Endothelial cell of umbilical vein (primary cell): ENCODE measurements at regions not wholly inside any gene's neighbourhood (a gene's known extent, or its start where the extent isn't known, plus 50 kb on each side); places are given as distances from the start of the nearest gene placed in this dataset.

ENCODE experiments used
- BruUV-seq: library from RNA; stranded (reverse); fragments of 400-500 nt; replicated peaks from 2 replicates; lab custom pipeline; 2021; lab: Mats Ljungman, UMichigan
- CTCF ChIA-PET: fragments of 300-600, 350-600 bp; sonication (Branson Sonifier 250); formaldehyde crosslinking; loops from one replicate; lab custom pipeline; 2021; ENCODE audit warnings: antibody characterized with exemption, inconsistent platforms; lab: Charles Lee
- POLR2A ChIA-PET: fragments of 300-600, 350-600 bp; sonication (Branson Sonifier 250); formaldehyde crosslinking; loops from one replicate; lab custom pipeline; 2021; ENCODE audit warnings: antibody characterized with exemption, inconsistent platforms; lab: Charles Lee
- DNase-seq: peaks from one replicate; pipeline ENCODE4 v3.0.0-alpha.2; 2011; ENCODE audit warnings: low read depth, low spot score
- FAIRE-seq: peaks from 2 replicates; lab custom pipeline; 2011; peaks lifted over from hg19 to GRCh38; lab: Jason Lieb, UNC
- H2AFZ ChIP-seq: 2 replicates; pipeline ENCODE4 v1.6.0; 2012; ENCODE audit warnings: low read depth, low read length, control low read depth, inconsistent platforms
- H3K27ac ChIP-seq: 2 replicates; pipeline ENCODE4 v1.5.1; 2011; ENCODE audit warnings: low read depth, mild to moderate bottlenecking, control low read depth, low read length, moderate library complexity; ENCODE audit not compliant: insufficient read depth
- H3K27me3 ChIP-seq, 2 experiments: 2 replicates each; pipeline versions ENCODE4 v1.6.0 to v1.6.1; 2011; ENCODE audit warnings: low read length in 2 of 2, mixed read lengths in 1 of 2; ENCODE audit not compliant: control insufficient read depth in 2 of 2, insufficient read depth in 2 of 2
- H3K36me3 ChIP-seq, 2 experiments: 2 replicates in 1 of 2; 3 replicates in 1 of 2; pipeline ENCODE4 v1.5.1; 2011; ENCODE audit warnings: low read length in 2 of 2, mild to moderate bottlenecking in 1 of 2, moderate library complexity in 1 of 2; ENCODE audit not compliant: control insufficient read depth in 2 of 2, insufficient read depth in 2 of 2; ENCODE audit errors: extremely low read depth in 1 of 2
- H3K4me1 ChIP-seq: 3 replicates; pipeline ENCODE4 v1.5.1; 2011; ENCODE audit warnings: mild to moderate bottlenecking, low read length; ENCODE audit not compliant: control insufficient read depth, insufficient read depth; ENCODE audit errors: extremely low read depth
- H3K4me2 ChIP-seq: 2 replicates; pipeline ENCODE4 v1.6.1; 2011; ENCODE audit warnings: low read length, control low read depth, mixed read lengths; ENCODE audit not compliant: insufficient read depth
- H3K4me3 ChIP-seq, 3 experiments: fragments of 200-600 bp in 1 of 3; sonication (generic), shearing (Covaris generic) in 1 of 3; replicated peaks in 1 of 3; 2 replicates each; pipeline ENCODE4 v1.5.1; 2011 to 2016; ENCODE audit warnings: control low read depth in 3 of 3, low read length in 3 of 3, mild to moderate bottlenecking in 2 of 3, inconsistent platforms in 1 of 3, low read depth in 1 of 3, moderate library complexity in 1 of 3; ENCODE audit not compliant: insufficient read depth in 1 of 3
- H3K79me2 ChIP-seq: 2 replicates; pipeline ENCODE4 v1.6.0; 2012; ENCODE audit warnings: low read length, inconsistent platforms; ENCODE audit not compliant: control insufficient read depth, insufficient read depth
- H3K9ac ChIP-seq: replicated peaks from 2 replicates; pipeline ENCODE3; 2011; ENCODE audit warnings: low read length, control low read depth; ENCODE audit not compliant: insufficient read depth; ENCODE audit errors: extremely low read depth
- H3K9me1 ChIP-seq: replicated peaks from 3 replicates; pipeline ENCODE4 v1.6.0; 2011; ENCODE audit warnings: mild to moderate bottlenecking, low read length; ENCODE audit not compliant: control insufficient read depth, insufficient read depth; ENCODE audit errors: extremely low read depth
- H3K9me3 ChIP-seq: replicated peaks from 2 replicates; pipeline ENCODE4 v1.5.1; 2012; ENCODE audit warnings: low read length, inconsistent platforms; ENCODE audit not compliant: control insufficient read depth, insufficient read depth
- H4K20me1 ChIP-seq: replicated peaks from 2 replicates; pipeline ENCODE3; 2011; ENCODE audit warnings: mild to moderate bottlenecking, low read length; ENCODE audit not compliant: control insufficient read depth, insufficient read depth; ENCODE audit errors: extremely low read depth
- CTCF ChIP-seq, 2 donors: IDR thresholded peaks; 1 replicate in 1 of 2; 2 replicates in 1 of 2; pipeline ENCODE4 v1.5.1; 2011; ENCODE audit warnings: low read length in 2 of 2, mild to moderate bottlenecking in 2 of 2, moderate library complexity in 2 of 2, control low read depth in 1 of 2, inconsistent platforms in 1 of 2, low read depth in 1 of 2; ENCODE audit not compliant: insufficient read depth in 1 of 2; ENCODE audit errors: extremely low read depth in 1 of 2
- EZH2 ChIP-seq: IDR thresholded peaks from 2 replicates; pipeline ENCODE4 v1.6.1; 2012; ENCODE audit warnings: borderline replicate concordance, low read depth, mild to moderate bottlenecking, moderate library complexity, low read length, inconsistent platforms; ENCODE audit not compliant: severe bottlenecking
- FOS ChIP-seq: IDR thresholded peaks from 2 replicates; pipeline ENCODE4 v1.6.1; 2011; ENCODE audit warnings: mild to moderate bottlenecking, low read length, moderate library complexity, borderline replicate concordance; ENCODE audit not compliant: insufficient read depth
- JUN ChIP-seq: IDR thresholded peaks from 2 replicates; pipeline ENCODE4 v1.6.1; 2011; ENCODE audit warnings: borderline replicate concordance, low read depth; ENCODE audit not compliant: insufficient read length, insufficient read depth
- MAX ChIP-seq: IDR thresholded peaks from 2 replicates; pipeline ENCODE4 v1.6.1; 2011; ENCODE audit not compliant: insufficient read depth, insufficient read length
- MYC ChIP-seq: IDR thresholded peaks from one replicate; pipeline ENCODE4 v1.6.1; 2011; ENCODE audit warnings: mild to moderate bottlenecking, low read depth, low read length
- POLR2AphosphoS5 ChIP-seq: IDR thresholded peaks from 2 replicates; pipeline ENCODE4 v1.6.1; 2012; ENCODE audit warnings: low read depth, mild to moderate bottlenecking, control low read depth, low read length, moderate library complexity; ENCODE audit not compliant: insufficient read depth
- dilution Hi-C: fragments of 300-500 bp; cut with MboI; formaldehyde crosslinking; loops from one replicate; pipeline ENCODE4 v1.15.0; 2019; ENCODE audit warnings: low sequenced_read_pairs; ENCODE audit not compliant: extremely low pct_ligation_motif_present
- intact Hi-C: fragments of 100-400 bp; cut with micrococcal nuclease; formaldehyde crosslinking; loops from one replicate; pipeline ENCODE4 v1.10.0; 2022

- POLR2A ChIA-PET, result no interaction called here
- no peaks in the 10 kb centered on the region for H3K36me3 ChIP-seq
- TF ChIP-seq MYC (no peak), MAX (no peak), EZH2 (no peak), POLR2AphosphoS5 (no peak), FOS (no peak), JUN (no peak), CTCF (IDR thresholded peaks at IDR 0.05; ENCODE audit: extremely low read depth in 1 of 2, insufficient read depth in 1 of 2, low read depth in 1 of 2, low read length in 2 of 2) (no peak)
- H3K9ac ChIP-seq, result no peak overlapping the region
- H3K4me3 ChIP-seq, result no peak overlapping the region
- no peaks in the 10 kb centered on the region for H3K27me3 ChIP-seq
- FAIRE-seq (no peak), DNase-seq (no peak)
- no peak overlapping the region for H3K4me2 ChIP-seq
- no peaks in the 10 kb centered on the region for H3K79me2 ChIP-seq
- H3K9me1 ChIP-seq, result no peaks in the 10 kb centered on the region
- BruUV-seq, result no TSS peak
- no peaks in the 10 kb centered on the region for H3K4me1 ChIP-seq
- H2AFZ ChIP-seq, result no peak overlapping the region
- intact Hi-C loops (no loop called here), dilution Hi-C loops (no loop called here)
- H3K27ac ChIP-seq, result no peak overlapping the region
- no peaks in the 10 kb centered on the region for H4K20me1 ChIP-seq
- H3K9me3 ChIP-seq, result no peaks in the 10 kb centered on the region
- CTCF ChIA-PET, result no interaction called here
These were observed 58.6 kb upstream of the HIVEP3 start for GRCh38 chr1:41977326-41977725.
